Mammary epithelial cell (primary cell): ENCODE measurements at regions not wholly inside any gene's neighbourhood (a gene's known extent, or its start where the extent isn't known, plus 50 kb on each side); places are given as distances from the start of the nearest gene placed in this dataset.

ENCODE experiments used
- EZH2 ChIP-seq: IDR thresholded peaks from 2 replicates; pipeline ENCODE4 v1.6.1; 2012; ENCODE audit warnings: low read length, inconsistent platforms, borderline replicate concordance
- TF ChIP-seq, protein P1 (sequence below), 2 donors: IDR thresholded peaks in 1 of 2; conservative IDR thresholded peaks in 1 of 2; 2 replicates each; pipeline ENCODE4 v1.5.1; 2011 to 2012; ENCODE audit warnings: inconsistent platforms in 2 of 2, low read length in 2 of 2, mild to moderate bottlenecking in 2 of 2, control low read depth in 1 of 2, low read depth in 1 of 2; ENCODE audit not compliant: insufficient read depth in 1 of 2; ENCODE audit errors: extremely low read depth in 1 of 2

DNA sequence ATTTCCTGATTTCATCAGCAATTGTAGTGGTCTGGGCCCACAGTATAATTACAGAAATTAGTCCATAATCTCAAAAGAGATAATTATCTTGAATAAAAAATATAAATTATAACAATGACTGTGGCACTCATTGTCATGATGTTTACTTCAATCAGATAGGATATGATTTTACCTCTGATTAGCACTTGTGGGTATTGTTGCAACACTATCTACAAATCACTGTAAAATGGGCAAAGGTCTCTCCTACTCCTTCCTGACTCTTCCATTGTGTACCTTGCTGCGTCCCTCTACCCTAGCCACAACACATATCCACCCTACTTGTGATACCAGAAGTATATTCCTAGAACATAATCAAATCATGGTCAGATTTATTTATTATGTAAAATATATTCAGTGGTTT is 200.9 kb upstream of the TRIB2 start:
- TF ChIP-seq, protein P1, sequence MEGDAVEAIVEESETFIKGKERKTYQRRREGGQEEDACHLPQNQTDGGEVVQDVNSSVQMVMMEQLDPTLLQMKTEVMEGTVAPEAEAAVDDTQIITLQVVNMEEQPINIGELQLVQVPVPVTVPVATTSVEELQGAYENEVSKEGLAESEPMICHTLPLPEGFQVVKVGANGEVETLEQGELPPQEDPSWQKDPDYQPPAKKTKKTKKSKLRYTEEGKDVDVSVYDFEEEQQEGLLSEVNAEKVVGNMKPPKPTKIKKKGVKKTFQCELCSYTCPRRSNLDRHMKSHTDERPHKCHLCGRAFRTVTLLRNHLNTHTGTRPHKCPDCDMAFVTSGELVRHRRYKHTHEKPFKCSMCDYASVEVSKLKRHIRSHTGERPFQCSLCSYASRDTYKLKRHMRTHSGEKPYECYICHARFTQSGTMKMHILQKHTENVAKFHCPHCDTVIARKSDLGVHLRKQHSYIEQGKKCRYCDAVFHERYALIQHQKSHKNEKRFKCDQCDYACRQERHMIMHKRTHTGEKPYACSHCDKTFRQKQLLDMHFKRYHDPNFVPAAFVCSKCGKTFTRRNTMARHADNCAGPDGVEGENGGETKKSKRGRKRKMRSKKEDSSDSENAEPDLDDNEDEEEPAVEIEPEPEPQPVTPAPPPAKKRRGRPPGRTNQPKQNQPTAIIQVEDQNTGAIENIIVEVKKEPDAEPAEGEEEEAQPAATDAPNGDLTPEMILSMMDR (conservative IDR thresholded peaks at IDR 0.05 in 1 of 2, IDR thresholded peaks at IDR 0.05 in 1 of 2; ENCODE audit: extremely low read depth in 1 of 2, insufficient read depth in 1 of 2, low read depth in 1 of 2, low read length in 2 of 2), result no peak
- TF ChIP-seq EZH2, result no peak
